ENCODE measurements at regions not wholly inside any gene's neighbourhood (a gene's known extent, or its start where the extent isn't known, plus 50 kb on each side); places are given as distances from the start of the nearest gene placed in this dataset.
"Not testable (repeated sequence)": the region's sequence is repeated elsewhere in the genome, so short reads cannot be mapped to it uniquely, and the experiment has no call there.

DNA sequence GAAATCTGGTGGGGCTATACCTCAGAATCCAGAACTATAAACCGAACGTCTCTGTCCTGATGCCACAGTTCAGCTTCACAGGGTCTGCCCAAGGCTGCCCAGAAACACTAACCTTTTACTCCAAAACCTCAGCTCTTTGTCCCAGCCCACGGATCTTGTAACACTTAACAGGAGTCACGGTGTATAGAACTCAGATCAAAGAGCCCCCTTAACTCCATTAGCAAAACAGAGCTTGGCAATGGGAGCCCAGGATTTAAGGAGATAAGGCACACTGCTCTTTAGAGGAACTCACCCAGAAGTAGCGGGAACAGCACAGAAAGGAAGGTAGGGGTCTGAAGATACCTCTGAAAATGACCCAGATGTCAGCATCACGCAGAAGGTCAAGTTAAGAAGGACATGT, 68.8 kb upstream of the SOX14 start:
- no peaks in the 10 kb centered on the region for H3K36me3 ChIP-seq (ENCODE audit: control insufficient read depth, insufficient read depth, low read length)
- H3K9ac ChIP-seq (ENCODE audit: low read length): no peak overlapping the region
- H3K27me3 ChIP-seq (ENCODE audit: control insufficient read depth, insufficient read depth, low read length): no peaks in the 10 kb centered on the region
- no peaks in the 10 kb centered on the region for H3K9me3 ChIP-seq (ENCODE audit: control insufficient read depth, low read length)
- H3K4me3 ChIP-seq (ENCODE audit: low read length): no peak overlapping the region
- no peaks in the 10 kb centered on the region for H3K4me1 ChIP-seq (ENCODE audit: control insufficient read depth, insufficient read depth, low read length)

DNA sequence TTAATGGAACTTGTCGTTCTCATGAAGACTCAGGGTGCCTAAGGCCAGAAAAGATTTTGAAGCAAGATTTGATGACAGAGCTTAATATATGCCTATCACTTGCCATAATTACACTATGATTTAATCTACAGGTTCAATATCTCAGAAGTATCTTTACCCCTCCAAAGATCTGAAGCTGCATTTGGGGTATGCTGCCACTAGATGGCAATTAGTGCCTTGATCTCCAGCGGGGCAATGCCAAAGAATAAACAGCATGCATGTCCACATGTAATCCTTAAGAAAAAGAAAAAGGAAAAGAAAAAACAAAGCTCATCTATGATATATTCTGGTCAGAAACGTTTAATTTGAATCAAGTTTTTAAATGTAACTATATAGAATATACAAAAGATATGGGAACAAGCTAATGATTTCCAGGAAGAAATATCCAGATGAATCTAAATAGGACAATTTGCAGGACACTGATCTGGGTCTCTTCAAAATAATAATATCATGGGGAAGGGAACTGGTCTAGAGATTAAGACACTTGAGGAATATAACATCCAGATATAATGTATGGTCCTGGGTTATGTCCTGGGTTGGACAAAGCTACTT, 55.0 kb upstream of the SOX14 start:
- H3K4me1 ChIP-seq (ENCODE audit: control insufficient read depth, insufficient read depth, low read length): no peaks in the 10 kb centered on the region
- H3K27me3 ChIP-seq (ENCODE audit: control insufficient read depth, insufficient read depth, low read length): peaks cover 4% of the 10 kb centered on the region
- no peak overlapping the region for H3K9ac ChIP-seq (ENCODE audit: low read length)
- H3K9me3 ChIP-seq (ENCODE audit: control insufficient read depth, low read length): no peaks in the 10 kb centered on the region
- H3K36me3 ChIP-seq (ENCODE audit: control insufficient read depth, insufficient read depth, low read length): no peaks in the 10 kb centered on the region
- no peak overlapping the region for H3K4me3 ChIP-seq (ENCODE audit: low read length)

DNA sequence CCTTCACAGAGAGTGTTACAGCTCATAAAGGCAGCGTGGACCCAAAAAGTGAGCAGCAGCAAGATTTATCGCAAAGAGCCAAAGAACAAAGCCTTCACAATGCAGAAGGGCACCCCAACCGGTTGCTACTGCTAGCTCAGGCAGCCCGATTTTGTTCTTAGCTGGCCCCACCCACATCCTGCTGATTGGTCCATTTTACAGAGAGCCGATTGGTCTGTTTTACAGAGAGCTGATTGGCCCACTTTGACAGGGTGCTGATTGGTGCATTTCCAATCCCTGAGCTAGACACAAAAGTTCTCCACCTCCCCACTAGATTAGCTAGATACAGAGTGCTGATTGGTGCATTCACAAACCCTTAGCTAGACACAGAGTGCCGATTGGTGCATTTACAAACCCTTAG, 50.1 kb upstream of the SOX14 start:
- H3K4me1 ChIP-seq (ENCODE audit: control insufficient read depth, insufficient read depth, low read length): not testable (repeated sequence)

More for the DNA sequence above, 50.1 kb upstream of the SOX14 start:
- not testable (repeated sequence) for H3K36me3 ChIP-seq (ENCODE audit: control insufficient read depth, insufficient read depth, low read length); H3K27me3 ChIP-seq (ENCODE audit: control insufficient read depth, insufficient read depth, low read length); H3K4me3 ChIP-seq (ENCODE audit: low read length); H3K9ac ChIP-seq (ENCODE audit: low read length); H3K9me3 ChIP-seq (ENCODE audit: control insufficient read depth, low read length)
